ENCODE measurements at regions not wholly inside any gene's neighbourhood (a gene's known extent, or its start where the extent isn't known, plus 50 kb on each side); places are given as distances from the start of the nearest gene placed in this dataset.

DNA sequence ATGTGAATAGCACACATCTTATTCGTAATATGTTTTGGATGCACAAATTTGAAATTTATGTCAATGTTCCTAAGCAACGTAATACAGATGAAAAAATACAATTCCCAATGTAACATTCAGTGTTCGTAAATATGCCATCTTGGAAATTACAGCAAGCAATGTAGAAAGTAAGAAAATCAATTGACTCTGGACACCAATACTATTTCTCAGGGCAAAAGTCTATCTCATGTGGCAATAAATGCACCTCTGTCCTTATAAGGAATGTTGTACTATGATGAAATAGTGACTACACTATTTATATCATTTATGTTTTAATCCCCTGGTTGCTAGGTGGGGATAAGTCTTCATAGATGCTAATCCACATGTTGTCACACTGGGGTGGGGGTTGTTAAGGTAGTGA is 251.2 kb downstream of the GXYLT1 start:
- Histone ChIP-seq H3K27me3 (ENCODE audit: insufficient read depth, poor library complexity, severe bottlenecking) (no peaks in the 10 kb centered on the region), H3K4me3 (replicated peaks; ENCODE audit: insufficient read depth, low read length) (no peak overlapping the region), H3K27ac (replicated peaks) (no peak overlapping the region)
- TF ChIP-seq POLR2AphosphoS5 (IDR thresholded peaks at IDR 0.05; ENCODE audit: low read depth) (no peak), CTCF (IDR thresholded peaks at IDR 0.05; ENCODE audit: insufficient read depth, low read length) (no peak), GABPA (IDR thresholded peaks at IDR 0.05; ENCODE audit: low read depth) (no peak), SPI1 (IDR thresholded peaks at IDR 0.05; ENCODE audit: borderline replicate concordance, low read depth) (no peak)
- TF ChIP-seq, protein P1, sequence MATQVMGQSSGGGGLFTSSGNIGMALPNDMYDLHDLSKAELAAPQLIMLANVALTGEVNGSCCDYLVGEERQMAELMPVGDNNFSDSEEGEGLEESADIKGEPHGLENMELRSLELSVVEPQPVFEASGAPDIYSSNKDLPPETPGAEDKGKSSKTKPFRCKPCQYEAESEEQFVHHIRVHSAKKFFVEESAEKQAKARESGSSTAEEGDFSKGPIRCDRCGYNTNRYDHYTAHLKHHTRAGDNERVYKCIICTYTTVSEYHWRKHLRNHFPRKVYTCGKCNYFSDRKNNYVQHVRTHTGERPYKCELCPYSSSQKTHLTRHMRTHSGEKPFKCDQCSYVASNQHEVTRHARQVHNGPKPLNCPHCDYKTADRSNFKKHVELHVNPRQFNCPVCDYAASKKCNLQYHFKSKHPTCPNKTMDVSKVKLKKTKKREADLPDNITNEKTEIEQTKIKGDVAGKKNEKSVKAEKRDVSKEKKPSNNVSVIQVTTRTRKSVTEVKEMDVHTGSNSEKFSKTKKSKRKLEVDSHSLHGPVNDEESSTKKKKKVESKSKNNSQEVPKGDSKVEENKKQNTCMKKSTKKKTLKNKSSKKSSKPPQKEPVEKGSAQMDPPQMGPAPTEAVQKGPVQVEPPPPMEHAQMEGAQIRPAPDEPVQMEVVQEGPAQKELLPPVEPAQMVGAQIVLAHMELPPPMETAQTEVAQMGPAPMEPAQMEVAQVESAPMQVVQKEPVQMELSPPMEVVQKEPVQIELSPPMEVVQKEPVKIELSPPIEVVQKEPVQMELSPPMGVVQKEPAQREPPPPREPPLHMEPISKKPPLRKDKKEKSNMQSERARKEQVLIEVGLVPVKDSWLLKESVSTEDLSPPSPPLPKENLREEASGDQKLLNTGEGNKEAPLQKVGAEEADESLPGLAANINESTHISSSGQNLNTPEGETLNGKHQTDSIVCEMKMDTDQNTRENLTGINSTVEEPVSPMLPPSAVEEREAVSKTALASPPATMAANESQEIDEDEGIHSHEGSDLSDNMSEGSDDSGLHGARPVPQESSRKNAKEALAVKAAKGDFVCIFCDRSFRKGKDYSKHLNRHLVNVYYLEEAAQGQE (IDR thresholded peaks at IDR 0.05; ENCODE audit: insufficient replicate concordance, low read depth): no peak
- no peak for DNase-seq (ENCODE audit: low read depth in 1 of 2, low spot score in 1 of 2)

DNA sequence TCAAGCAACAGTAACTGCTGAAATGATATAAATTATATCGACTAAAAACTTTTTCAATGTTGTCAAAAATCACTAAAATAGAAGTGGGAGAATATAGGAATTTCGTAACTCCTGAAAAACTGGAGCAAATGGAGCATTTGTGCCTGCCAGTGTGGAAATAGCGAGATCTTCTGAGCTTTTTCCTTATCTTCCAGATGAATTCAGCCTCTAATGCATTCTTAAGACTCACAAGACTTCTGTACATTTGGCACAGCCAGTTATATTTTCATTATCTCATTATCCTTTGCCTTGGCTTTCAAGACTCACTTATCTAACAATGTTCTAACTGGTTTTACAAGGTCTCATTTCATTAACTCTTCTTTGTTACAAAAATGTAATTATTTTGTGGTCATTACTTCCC is 252.4 kb downstream of the GXYLT1 start:
- TF ChIP-seq POLR2AphosphoS5 (IDR thresholded peaks at IDR 0.05; ENCODE audit: low read depth) (no peak), SPI1 (IDR thresholded peaks at IDR 0.05; ENCODE audit: borderline replicate concordance, low read depth) (no peak), CTCF (IDR thresholded peaks at IDR 0.05; ENCODE audit: insufficient read depth, low read length) (no peak), GABPA (IDR thresholded peaks at IDR 0.05; ENCODE audit: low read depth) (no peak)
- TF ChIP-seq, protein P1 (IDR thresholded peaks at IDR 0.05; ENCODE audit: insufficient replicate concordance, low read depth): no peak
- DNase-seq (ENCODE audit: low read depth in 1 of 2, low spot score in 1 of 2): no peak
- H3K27ac ChIP-seq (replicated peaks): no peak overlapping the region
- no peak overlapping the region for H3K4me3 ChIP-seq (replicated peaks; ENCODE audit: insufficient read depth, low read length)
- H3K27me3 ChIP-seq (ENCODE audit: insufficient read depth, poor library complexity, severe bottlenecking): no peaks in the 10 kb centered on the region

DNA sequence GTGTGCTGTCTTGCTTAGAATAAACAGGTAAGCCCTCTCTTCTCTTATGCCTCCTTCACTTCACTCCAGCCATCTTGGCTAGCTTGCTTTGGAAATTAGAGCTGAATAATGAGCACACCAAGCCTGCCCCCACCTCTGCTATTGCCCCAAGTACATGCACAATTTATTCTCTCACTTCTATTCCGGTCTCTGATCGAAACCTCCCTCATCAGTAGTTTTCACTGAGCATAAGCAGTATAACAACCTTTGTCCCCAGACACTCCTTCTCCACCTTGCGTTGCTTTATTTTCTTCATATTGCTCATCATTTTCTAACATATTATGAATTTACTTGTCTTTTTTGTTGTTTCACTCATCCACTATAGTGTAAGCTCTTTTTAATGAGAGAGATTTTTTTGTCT is 253.4 kb downstream of the GXYLT1 start:
- TF ChIP-seq GABPA (IDR thresholded peaks at IDR 0.05; ENCODE audit: low read depth): no peak
- no peak for TF ChIP-seq SPI1 (IDR thresholded peaks at IDR 0.05; ENCODE audit: borderline replicate concordance, low read depth)
- TF ChIP-seq CTCF (IDR thresholded peaks at IDR 0.05; ENCODE audit: insufficient read depth, low read length): no peak
- TF ChIP-seq POLR2AphosphoS5 (IDR thresholded peaks at IDR 0.05; ENCODE audit: low read depth): no peak
- TF ChIP-seq, protein P1 (IDR thresholded peaks at IDR 0.05; ENCODE audit: insufficient replicate concordance, low read depth): no peak
- DNase-seq (ENCODE audit: low read depth in 1 of 2, low spot score in 1 of 2): no peak
- Histone ChIP-seq H3K4me3 (replicated peaks; ENCODE audit: insufficient read depth, low read length) (no peak overlapping the region), H3K27me3 (ENCODE audit: insufficient read depth, poor library complexity, severe bottlenecking) (no peaks in the 10 kb centered on the region), H3K27ac (replicated peaks) (no peak overlapping the region)
